ENCODE measurements at regions not wholly inside any gene's neighbourhood (a gene's known extent, or its start where the extent isn't known, plus 50 kb on each side); places are given as distances from the start of the nearest gene placed in this dataset.

DNA sequence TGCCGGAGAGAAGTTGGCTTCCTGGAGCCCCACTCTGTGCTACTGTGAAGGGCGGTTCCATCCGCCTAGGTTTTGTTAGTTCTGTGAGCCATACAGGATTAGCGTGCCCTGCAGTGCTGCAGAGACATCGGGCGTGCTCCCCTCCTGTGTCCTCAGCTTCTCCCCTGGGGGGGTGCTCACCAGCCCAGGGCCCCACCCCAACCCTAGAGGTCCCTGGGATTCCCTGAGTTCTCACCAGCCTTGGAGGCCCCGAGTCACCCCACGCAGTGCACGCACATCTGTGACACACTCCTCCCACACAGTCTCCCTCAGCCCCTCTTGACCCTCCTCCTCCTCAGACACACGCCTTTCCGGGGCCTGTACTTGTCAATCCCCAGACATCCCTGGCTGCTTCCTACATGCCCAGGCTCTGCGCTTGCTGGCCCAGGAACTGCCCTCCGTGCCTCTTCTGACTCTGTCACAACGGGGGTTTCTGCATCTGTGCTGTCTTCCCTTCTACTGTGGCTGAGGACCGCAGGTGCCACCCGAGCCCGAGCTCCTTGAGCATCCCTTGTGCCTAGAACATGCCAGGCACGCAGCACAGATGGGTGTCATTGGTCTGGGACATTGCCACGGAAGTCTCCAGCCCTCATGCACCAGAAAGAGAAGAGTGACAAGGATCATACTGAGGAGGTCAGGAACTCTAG is 123.2 kb upstream of the RPS6KA2 start:
- Mint-ChIP-seq H3K27me3 (ENCODE audit: unreplicated experiment) (peaks cover 32% of the 10 kb centered on the region), H3K27ac (ENCODE audit: unreplicated experiment) (no peak overlapping the region), H3K4me3 (ENCODE audit: low read depth, unreplicated experiment) (no peak overlapping the region), H3K9me3 (ENCODE audit: low read depth, unreplicated experiment) (no peaks in the 10 kb centered on the region), H3K4me1 (ENCODE audit: low read depth, unreplicated experiment) (no peaks in the 10 kb centered on the region), H3K36me3 (ENCODE audit: insufficient read depth, unreplicated experiment) (no peaks in the 10 kb centered on the region)
- no TSS peak for BruUV-seq (replicated peaks)
- DNase-seq, result no peak
- TF ChIP-seq, protein P1, sequence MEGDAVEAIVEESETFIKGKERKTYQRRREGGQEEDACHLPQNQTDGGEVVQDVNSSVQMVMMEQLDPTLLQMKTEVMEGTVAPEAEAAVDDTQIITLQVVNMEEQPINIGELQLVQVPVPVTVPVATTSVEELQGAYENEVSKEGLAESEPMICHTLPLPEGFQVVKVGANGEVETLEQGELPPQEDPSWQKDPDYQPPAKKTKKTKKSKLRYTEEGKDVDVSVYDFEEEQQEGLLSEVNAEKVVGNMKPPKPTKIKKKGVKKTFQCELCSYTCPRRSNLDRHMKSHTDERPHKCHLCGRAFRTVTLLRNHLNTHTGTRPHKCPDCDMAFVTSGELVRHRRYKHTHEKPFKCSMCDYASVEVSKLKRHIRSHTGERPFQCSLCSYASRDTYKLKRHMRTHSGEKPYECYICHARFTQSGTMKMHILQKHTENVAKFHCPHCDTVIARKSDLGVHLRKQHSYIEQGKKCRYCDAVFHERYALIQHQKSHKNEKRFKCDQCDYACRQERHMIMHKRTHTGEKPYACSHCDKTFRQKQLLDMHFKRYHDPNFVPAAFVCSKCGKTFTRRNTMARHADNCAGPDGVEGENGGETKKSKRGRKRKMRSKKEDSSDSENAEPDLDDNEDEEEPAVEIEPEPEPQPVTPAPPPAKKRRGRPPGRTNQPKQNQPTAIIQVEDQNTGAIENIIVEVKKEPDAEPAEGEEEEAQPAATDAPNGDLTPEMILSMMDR (IDR thresholded peaks at IDR 0.05; ENCODE audit: unreplicated experiment), result no peak
- intact Hi-C loops (cut with micrococcal nuclease; ENCODE audit: unreplicated experiment), result no loop called here
- CTCF ChIA-PET, result no interaction called here

DNA sequence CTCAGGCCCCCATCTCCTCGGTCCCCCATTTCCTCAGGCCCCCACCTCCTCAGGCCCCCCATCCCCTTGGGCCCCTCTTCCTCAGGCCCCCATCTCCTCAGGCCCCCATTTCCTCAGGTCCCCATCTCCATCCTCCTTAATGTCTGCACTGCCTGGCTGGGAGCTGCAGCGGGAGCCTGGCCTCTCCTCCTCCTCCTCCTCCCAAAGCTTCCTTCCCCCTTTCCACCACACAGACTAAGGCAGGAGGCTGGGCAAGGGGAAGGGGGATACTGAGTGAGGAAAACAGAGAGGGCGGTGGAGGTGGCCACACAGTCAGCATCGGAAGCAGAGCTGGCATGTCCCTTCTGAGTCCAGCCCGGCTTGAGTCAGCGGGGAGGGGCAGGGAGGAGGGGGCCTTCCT is 122.6 kb upstream of the RPS6KA2 start:
- H3K4me1 Mint-ChIP-seq (ENCODE audit: low read depth, unreplicated experiment), result no peaks in the 10 kb centered on the region
- intact Hi-C loops (cut with micrococcal nuclease; ENCODE audit: unreplicated experiment), result no loop called here
- H3K9me3 Mint-ChIP-seq (ENCODE audit: low read depth, unreplicated experiment), result no peaks in the 10 kb centered on the region
- TF ChIP-seq, protein P1 (IDR thresholded peaks at IDR 0.05; ENCODE audit: unreplicated experiment), result no peak
- CTCF ChIA-PET, result no interaction called here
- H3K4me3 Mint-ChIP-seq (ENCODE audit: low read depth, unreplicated experiment), result no peak overlapping the region
- no peaks in the 10 kb centered on the region for H3K36me3 Mint-ChIP-seq (ENCODE audit: insufficient read depth, unreplicated experiment)
- DNase-seq, result no peak
- H3K27ac Mint-ChIP-seq (ENCODE audit: unreplicated experiment), result no peak overlapping the region
- H3K27me3 Mint-ChIP-seq (ENCODE audit: unreplicated experiment), result peaks cover 32% of the 10 kb centered on the region
- BruUV-seq (replicated peaks), result no TSS peak

DNA sequence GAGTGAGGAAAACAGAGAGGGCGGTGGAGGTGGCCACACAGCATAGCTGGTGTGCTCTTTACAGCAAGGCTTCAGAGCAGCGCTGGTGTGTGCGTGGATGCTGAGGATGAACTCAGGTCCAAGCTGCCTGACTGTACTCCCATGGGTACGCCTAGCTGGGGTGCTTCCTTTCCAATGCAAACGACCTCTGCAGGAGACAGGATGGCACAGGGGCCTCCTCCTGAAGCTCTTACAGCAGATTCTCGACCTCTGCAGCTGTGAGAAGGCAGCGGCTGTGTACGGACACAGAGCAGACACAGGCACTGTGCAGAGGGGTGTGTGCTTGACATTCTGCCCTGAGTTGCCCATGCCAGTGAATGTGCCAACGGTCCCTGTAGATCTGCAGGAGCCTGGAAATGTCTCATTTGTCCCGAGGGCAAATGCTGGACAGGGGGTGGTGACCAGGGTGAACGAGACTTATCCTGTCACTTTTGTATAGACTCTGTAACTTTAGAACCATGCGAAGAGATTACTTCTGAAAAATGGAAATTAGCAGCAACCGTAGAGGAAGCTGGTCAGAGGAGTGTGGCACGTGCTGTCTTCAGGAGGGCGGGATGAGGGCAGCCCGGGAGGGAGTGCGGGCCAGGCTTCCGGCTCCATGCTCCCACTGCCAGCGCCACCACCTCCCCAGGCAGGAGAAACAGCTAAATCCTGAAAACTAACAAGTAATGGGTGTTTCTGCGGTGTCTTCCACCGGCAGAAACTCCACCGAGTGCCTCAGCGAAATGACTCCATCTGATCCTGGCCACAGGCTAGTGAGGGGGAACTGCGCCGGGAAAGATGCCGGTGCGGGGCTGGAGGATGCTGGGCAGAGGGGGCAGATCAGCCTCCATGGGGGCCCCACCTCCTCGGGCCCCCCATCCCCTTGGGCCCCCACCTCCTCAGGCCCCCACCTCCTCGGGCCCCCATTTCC is 120.9 kb upstream of the RPS6KA2 start:
- Mint-ChIP-seq H3K4me3 (ENCODE audit: low read depth, unreplicated experiment) (no peak overlapping the region), H3K27ac (ENCODE audit: unreplicated experiment) (no peak overlapping the region), H3K9me3 (ENCODE audit: low read depth, unreplicated experiment) (no peaks in the 10 kb centered on the region), H3K36me3 (ENCODE audit: insufficient read depth, unreplicated experiment) (no peaks in the 10 kb centered on the region), H3K27me3 (ENCODE audit: unreplicated experiment) (peaks cover 32% of the 10 kb centered on the region), H3K4me1 (ENCODE audit: low read depth, unreplicated experiment) (no peaks in the 10 kb centered on the region)
- DNase-seq, result no peak
- intact Hi-C loops (cut with micrococcal nuclease; ENCODE audit: unreplicated experiment), result no loop called here
- TF ChIP-seq, protein P1 (IDR thresholded peaks at IDR 0.05; ENCODE audit: unreplicated experiment), result no peak
- no TSS peak for BruUV-seq (replicated peaks)
- CTCF ChIA-PET, result no interaction called here

DNA sequence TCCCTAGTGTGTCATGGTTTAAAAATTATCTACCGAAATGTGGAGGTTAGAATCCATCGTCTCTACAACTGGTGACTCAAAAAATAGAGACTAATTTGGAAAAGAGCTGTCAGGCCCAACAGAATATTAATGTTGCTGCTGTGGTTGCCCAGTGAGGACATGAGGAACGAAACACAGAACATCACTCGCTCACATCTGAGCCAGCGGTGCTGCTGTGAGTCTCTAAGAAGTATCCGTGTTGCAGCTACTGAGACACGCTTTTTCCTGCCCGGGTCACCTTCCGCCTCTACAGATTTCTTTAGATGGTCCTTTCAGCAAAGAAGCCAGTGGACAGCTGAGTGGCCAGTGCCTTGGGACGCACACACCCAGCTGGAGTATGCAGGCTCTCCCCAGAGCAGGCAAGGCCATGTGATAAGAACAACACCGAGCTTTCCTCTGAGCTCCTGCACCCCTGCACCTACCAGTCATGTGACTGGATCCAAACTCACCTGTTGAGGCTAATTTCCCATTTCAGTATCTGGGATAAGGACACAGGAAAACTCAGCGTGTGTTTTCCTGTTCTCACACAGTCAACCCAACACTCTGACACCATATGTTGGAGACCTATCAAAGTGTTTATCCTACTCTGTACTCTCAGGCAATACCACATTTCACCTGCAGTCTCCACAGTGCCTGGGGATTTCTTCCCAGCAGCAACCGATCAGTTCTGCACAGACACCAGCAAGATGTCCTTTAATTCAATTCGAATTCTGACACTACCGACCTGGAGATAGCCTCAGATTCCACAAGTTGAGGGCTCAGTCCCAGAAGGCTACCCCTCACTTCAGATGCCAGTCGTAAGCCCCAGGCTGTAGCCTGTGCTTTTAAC is 119.0 kb upstream of the RPS6KA2 start:
- TF ChIP-seq, protein P1 (IDR thresholded peaks at IDR 0.05; ENCODE audit: unreplicated experiment), result no peak
- CTCF ChIA-PET, result interaction anchor here (0.7 kb wide), 1 partner anchor 9 kb away, joined by 4 read pairs; no protein-coding TSS in a partner anchor
- H3K27me3 Mint-ChIP-seq (ENCODE audit: unreplicated experiment), result peaks cover 29% of the 10 kb centered on the region
- H3K4me1 Mint-ChIP-seq (ENCODE audit: low read depth, unreplicated experiment), result no peaks in the 10 kb centered on the region
- no peaks in the 10 kb centered on the region for H3K36me3 Mint-ChIP-seq (ENCODE audit: insufficient read depth, unreplicated experiment)
- no TSS peak for BruUV-seq (replicated peaks)
- no peak overlapping the region for H3K4me3 Mint-ChIP-seq (ENCODE audit: low read depth, unreplicated experiment)
- no peak for DNase-seq
- no peak overlapping the region for H3K27ac Mint-ChIP-seq (ENCODE audit: unreplicated experiment)
- H3K9me3 Mint-ChIP-seq (ENCODE audit: low read depth, unreplicated experiment), result no peaks in the 10 kb centered on the region
- intact Hi-C loops (cut with micrococcal nuclease; ENCODE audit: unreplicated experiment), result no loop called here

All from Calu3 (cell line).